NCI-H2196 treated with DMSO at 0.1 percent for 48 hours (cell line): ENCODE measurements at regions not wholly inside any gene's neighbourhood (a gene's known extent, or its start where the extent isn't known, plus 50 kb on each side); places are given as distances from the start of the nearest gene placed in this dataset.
"Not testable (repeated sequence)": the region's sequence is repeated elsewhere in the genome, so short reads cannot be mapped to it uniquely, and the experiment has no call there.

Experiments used
- DNase-seq: peaks from one replicate; lab custom pipeline; 2025; ENCODE audit not compliant: unreplicated experiment; lab: John Stamatoyannopoulos, UW

DNA sequence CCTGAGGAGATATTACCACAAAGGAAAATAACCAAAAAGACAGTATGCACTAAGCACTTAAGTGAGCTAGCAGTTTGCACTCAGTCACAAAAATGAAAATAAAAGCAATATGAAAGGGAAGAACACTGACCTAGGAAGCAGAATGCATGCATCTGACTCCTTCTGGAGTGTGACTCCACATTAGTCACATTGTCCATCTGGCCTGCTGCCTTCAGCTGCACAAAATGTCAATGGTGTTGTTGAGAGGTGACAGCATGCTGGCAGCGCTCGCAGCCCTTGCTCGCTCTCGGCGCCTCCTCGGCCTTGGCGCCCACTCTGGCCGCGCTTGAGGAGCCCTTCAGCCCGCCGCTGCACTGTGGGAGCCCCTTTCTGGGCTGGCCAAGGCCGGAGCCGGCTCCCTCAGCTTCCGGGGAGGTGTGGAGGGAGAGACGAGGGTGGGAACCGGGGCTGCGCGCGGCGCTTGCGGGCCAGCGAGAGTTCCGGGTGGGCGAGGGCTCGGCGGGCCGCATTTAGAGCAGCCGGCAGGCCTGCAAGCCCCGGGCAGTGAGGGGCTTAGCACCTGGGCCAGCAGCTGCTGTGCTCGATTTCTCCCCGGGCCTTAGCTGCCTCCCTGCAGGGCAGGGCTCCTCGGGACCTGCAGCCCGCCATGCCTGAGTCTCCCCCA, 874.8 kb downstream of the RAB28 start:
- not testable (repeated sequence) for DNase-seq

DNA sequence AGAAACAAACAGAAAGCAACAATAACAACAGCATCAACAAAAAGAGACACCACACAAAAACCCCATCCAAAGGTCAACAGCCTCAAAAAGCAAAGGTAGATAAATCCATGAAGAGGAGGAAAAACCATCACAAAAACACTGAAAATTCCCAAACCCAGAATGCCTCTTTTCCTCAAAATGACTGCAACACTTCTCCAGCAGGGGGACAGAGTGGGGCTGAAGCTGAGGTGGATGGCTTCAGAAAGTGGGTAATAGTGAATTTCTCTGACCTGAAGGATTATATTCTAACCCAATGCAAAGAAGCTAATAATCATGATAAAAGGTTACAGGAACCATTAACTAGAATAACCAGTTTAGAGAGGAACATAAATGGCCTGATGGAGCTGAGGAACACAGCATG, 888.2 kb downstream of the RAB28 start:
- DNase-seq: no peak

DNA sequence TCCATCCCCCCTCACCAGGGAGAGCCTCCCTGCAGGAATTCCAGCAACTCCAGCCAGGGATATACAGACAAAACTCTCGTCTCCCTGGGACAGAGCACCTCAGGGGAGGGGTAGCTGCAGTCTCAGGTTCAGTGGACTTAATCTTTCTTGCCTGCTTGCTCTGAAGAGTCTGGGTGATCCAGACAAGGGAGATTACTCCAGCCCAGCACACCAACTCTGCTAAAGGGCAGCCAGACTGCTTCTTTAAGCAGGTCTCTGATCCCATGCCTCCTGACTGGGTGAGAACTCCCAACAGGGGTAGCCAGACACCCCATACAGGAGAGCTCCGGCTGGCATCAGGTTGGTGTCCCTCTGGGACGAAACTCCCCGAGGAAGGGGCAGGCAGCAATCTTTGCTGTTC, 888.7 kb downstream of the RAB28 start:
- DNase-seq: no peak

DNA sequence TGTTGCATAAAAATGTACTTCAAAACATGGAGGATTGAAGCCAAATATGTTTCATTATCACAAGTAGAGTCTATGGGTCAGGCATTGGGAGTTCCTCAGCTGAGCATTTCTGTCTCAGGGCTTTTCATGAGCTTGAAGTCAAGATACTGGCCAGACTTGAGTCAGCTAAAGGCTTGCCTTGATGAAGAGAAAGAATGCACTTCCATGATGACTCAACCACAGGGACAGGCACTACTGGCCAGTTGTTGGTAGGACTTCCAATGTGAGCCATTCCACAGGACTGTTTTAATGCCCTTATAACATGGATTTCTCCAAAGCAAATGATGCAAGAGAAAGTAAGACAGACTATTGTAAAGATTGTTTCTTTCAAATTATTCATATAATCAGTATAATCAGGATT, 895.6 kb downstream of the RAB28 start:
- DNase-seq: no peak

DNA sequence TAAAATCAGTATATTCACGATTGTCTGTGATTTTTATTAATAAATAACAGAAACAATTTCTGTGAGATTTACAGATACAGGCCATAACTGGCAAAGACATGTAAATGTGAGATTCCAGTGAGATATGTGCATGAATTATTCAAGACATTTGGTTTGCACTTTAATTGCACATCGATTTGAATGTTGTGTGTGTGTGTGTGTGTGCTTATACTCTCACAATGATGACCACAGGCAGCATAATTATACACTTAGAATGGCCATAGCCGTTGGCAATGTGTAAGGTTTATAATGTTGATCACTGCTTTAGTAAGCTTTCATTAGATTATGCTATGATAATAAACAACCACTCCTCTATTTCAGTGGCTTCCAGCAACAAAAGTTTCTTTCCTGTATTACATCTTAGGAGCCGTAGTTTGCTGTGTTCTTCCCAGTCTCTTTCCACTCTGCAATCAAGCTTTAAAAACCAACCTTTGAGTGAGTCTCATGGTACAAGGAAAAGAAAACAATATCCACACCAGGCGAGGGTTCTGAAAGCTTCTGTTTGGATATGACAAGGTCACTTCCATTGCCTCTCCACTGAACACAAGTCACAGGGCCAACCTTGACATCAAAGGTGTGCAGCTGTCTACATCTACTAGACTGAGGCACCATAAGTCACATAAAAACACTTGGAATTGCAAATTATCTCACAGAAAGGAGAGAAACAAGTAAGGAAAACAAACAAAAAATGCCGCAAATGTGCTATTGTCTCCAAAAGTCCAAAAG, 897.7 kb downstream of the RAB28 start:
- DNase-seq: no peak

DNA sequence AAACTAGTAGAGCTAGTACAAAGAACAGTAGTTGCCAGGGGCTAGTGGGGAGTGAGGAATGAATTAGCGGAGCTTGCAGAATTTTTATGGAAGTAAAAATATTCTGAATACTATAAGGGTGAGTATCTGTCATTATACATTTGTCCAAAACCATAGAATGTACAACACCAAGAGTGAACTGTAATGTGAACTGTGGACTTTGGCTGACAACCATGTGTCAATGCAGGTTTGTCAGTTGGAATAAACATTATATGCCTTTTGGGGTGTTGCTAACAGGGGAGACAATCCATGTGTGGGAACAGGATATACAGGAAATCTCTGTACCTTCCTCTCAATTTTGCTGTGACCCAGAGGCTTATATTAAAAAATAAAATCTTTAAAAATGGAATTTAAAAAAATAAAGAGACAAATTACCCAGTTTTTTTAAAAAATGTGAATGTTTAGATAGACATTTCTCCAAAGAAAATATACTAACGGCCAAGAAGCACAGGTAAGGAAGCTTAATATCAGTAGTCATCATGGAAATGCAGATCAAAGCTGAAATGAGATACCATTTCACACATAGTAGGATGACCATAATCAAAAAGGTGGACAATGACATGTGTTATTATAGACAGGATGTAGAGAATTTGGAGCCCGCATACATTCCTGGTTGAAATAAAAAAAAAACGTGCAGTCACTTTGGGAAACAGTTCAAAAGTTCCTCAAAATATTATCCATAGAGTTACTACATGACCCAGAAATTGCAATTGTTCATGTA, 899.8 kb downstream of the RAB28 start:
- DNase-seq: no peak

DNA sequence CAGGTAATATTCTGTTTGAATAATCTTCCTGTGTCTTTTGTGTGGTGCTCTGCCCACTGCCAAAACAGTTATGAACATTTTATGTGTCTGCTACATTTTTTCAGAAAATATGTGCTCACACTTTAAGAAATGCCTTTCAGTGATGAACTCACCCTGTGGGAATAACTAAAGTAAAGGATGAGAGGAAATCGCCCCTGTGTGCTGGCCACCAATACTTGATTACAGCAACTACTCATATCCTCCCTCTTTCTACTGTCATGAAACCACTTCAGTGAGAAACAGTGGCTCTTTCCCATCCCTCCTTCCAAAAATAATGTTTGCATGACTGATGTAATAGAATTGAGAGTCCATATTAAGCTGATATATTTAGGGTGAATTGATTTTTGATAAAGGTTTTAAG, 900.9 kb downstream of the RAB28 start:
- no peak for DNase-seq

DNA sequence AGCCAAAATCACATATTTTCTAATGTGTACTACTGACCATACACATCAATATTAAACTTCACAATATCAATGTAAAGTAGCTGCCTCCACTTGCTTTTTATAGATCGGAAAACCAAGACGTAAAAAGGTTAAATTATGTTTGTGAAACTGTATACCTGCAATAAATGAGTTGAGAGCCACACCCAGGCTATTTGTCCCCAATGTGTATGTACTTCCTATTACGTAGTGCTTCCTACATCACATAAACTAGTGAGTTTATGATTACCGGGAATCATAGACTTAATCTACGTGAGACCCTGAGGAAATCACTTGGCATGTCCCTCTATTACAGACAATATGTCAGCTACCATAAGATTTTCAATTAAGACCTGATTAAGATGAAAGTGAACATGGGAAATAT, 903.4 kb downstream of the RAB28 start:
- DNase-seq: no peak

DNA sequence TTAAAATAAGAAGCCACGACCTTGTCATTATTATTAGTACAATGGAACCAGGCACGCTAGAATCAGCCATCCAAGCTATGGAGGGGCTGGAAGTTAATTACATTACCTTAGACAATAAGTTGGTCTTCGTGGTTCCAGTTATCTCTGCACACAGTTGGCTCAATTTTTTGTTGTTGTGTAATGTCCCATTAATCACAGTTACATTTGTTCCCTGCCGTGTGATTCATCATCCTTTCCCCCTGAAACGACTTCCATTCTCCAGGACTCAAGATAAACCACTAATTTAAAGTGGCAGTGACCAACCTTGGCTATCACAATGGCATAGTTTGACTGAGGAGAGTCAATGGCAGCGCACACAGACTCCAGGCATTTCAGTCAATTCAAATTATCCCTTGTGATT, 905.0 kb downstream of the RAB28 start:
- no peak for DNase-seq

DNA sequence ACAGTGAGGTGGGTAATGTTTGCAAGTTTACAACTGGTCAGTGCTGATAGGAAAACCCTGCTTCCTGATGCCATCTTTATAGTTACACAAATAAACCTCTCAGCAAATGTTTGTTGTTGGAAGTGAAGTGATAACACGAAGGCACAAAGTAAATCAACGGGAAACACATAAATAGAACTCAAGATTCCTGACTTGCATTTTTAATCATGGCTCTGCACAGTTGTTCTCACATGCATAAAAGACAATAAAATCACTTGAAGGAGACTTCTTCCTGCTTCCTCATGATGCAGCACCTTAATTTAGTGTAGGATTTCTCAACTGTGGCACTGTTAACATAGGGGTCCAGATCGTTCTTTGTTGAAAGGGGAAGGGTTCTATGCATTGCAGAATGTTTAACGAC, 907.7 kb downstream of the RAB28 start:
- no peak for DNase-seq

DNA sequence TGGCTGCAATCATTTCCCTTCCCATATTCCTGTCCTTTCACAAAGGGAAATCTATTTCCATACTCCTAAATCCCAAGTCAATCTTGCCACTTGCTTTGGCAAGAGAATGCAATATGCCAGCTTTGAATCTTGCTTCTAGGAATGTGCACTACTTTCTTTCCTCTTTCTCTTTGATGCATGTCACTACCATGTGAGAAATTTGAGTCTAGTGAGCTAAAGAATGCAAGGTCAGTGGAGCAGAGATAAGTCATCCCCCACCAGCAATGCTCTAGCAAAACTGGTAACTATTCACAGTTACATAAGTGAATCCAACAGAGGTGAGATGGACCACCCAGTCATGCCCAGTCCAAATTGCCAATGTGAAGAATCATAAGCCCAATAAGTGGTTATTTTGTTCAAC, 910.4 kb downstream of the RAB28 start:
- DNase-seq: no peak

DNA sequence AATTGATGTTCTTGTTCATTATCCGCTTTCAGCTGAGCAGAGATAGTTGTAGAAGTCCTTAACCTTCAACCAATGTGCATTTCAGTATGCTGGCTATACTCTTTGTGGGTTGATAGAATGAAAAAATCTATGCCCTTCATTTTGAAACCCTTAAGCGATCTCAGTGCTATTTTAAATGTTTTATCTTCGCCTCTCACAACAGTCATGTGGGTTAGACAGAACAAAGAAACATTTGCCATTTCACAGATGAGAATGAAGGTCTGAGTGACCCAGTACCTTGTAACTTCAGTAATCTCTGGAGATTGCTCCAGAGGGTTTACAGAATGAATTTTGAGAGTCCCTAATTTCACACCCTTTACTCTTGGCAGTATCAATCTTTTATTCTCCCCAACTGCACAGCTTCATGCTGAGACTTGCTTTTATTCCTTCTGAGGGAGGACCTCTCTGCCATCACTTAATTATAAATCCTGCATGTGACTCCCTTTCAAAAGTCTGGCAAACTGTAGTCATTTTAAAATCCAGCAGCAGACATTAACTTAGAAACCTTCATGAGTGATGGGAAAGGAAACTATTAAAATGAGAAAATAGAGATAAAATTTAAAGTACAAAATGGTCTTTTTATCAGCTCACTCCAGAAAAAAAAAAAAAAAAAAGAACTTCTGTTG, 921.5 kb downstream of the RAB28 start:
- no peak for DNase-seq

DNA sequence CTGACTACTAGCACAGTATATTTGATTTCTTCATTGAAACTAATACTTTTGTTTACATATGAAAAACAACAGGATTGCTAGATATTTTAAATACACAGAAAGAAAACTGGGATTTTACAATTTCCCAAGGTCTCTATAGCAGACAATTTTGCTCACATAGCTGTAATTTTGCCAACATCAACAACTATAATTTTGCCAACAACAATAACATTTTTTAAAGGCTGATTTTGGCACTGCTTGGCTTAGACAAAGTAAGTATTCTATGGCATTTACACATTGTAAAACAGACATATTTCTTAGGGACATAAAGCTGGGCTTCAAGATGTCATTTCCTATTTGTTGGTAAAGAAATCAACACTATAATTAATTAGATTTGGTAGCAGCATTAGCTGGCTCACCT, 922.1 kb downstream of the RAB28 start:
- no peak for DNase-seq

DNA sequence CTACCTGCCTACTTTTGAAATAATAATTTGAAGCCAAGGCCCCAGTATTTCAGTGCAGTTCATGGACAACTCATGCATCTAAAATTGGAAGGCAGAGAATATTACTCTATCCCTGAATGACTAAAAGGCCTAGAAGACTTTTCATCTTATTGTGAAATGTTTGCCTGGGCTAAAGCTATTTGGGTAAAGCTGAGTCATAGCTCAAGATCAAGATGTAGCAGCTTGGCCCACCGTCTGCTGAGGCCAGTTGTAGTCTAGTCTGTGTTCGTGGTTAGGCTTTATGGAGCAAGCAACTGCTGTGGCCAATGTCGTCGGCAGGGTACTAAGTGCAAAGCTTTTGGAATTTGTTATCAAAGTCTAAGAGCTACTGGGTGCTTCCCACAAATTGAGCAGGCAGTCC, 929.1 kb downstream of the RAB28 start:
- DNase-seq: no peak

DNA sequence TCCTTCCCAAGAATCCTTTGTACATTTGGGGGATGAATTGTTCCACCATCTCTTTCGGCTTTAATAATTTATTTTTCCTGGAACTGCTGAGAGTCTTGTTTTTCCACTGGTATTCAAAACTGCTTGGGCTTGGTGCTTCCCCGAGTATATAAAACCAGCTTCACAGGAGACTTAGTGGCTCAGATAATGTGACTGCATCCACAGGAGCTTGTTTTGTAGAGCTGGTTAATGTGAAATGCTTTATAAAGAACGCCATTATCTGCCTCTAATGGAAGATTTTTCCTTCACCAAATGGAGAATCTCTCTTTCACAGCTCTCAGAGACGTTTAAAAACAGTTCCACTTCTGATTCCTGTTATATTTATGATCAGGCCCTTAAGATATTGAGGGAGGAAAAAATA, 935.5 kb downstream of the RAB28 start:
- DNase-seq: no peak

DNA sequence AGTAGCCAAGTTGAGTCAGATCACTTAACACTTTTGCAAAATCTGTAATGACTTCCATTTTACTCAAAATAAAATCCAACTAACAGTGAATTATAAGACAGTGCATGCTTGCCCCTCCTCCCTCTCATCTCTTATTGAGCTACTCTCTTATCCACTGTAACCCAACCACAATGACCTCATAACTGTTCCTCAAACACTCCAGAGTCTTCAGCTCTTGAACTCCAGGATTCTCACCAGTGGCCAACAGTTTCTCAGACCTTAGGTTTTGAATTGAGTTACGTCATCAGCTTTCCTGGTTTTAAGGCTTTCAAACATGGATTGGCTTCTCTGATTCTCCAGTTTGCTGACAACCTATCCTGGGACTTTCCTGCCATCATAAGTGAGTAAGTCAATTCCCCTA, 938.3 kb downstream of the RAB28 start:
- no peak for DNase-seq

DNA sequence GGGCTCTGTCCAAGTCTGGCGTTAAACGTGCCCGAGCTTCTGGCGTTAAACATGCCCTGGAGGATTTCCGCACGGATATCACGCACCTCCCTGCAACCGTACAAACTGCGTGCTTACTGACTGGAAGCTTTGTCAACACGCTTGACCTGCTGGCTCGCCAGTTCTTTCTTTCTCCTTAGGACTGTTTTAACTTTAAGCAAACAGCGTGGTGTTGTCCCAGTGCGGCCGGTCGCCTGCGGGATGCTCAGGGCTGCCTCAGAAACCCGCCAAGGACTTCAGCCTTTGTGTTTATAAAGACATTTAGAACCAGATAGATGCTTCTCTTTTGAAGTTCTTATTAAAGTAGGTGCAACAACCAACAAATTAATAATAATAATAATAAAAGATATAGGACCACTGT, 946.0 kb downstream of the RAB28 start:
- no peak for DNase-seq

DNA sequence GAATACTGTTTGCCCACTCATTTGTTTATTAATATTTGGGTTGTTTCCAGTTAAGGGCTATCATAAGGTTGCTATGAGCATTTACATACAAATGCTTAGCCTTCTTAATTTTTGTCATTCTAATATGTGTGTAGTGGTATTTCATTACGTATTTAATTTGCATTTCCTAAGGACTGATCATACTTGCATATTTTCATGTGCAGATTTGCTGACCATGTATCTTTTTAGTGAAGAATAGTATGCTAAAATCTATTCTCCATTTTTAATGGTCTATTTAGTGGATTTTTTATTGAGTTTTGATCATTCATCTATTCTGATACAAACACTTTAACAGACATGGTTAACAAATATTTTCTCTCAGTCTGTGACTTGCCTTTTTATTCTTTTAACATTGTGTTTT, 949.5 kb downstream of the RAB28 start:
- DNase-seq: no peak

DNA sequence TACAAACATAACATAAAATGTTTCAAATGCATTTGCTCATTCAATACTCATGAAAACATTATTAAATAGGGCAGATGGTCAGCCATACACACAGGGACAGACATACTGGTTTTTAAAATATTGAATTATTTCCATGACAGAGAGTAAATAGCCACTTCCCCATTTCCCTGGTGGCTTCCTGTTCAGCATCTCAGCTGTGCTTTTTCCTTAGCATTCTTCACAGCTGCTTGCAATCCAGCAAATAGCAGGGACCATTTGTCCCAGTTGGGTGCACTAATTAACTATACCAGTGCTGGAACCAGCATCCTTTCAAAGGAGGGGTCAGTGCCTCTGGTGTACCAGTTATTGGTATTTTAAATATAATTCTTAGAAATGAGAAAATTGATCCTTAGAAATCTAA, 964.7 kb downstream of the RAB28 start:
- no peak for DNase-seq

DNA sequence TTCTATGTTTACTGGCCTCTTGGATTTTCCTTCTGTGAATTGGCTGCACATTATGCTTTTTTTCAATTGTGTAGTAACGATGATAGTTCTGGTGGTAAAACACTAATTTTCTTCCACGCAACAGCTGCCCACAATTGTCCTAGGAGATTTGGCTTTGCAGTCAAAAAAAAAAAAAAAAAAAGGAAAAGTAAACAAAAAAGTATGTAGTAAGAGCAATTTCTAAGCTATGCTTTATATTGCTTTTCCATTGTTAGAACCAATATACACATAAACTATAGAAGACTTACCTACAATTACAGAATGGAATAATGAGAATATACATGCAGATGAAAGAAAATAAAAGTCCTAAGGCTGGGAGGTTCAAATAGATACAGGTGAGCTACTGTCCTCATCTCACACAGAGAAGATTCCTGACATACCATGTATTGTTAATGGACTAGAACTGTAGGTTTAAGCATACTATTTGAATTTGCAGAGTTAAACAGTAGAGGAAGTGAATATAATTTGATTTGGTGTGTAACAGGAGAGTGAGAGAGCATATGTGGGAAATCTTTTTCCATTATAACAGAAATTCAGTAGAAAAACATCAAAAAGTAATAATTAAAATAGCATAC, 976.2 kb downstream of the RAB28 start:
- DNase-seq: no peak

DNA sequence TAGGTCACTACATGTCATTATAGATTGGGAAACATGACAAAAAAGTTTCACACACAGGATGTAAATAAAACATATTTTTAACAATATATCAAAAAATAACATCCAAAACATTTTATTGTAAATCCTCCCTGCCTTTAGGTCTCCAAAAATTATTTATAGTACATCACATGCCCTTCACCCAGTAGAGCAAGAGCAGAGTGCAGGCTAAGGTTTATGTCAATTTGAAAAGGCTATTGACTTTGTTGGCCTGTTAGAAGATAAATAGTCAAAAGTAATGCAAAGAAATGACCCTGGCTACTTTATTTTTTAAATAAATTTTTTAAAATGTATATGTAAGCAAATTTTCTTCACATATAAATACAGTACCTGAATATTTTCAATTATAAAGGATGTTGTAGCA, 983.7 kb downstream of the RAB28 start:
- no peak for DNase-seq
